Thymus (tissue), 11 donors: ENCODE measurements at regions not wholly inside any gene's neighbourhood (a gene's known extent, or its start where the extent isn't known, plus 50 kb on each side); places are given as distances from the start of the nearest gene placed in this dataset.

ENCODE experiments used
- DNase-seq, 9 donors: peaks; one replicate each; pipeline ENCODE4 v3.0.0-alpha.2; 2013; ENCODE audit warnings: low spot score in 9 of 9, low read depth in 6 of 9, missing footprints in 1 of 9
- H3K27ac ChIP-seq, 2 donors: one replicate each; pipeline ENCODE4 v1.5.1; 2013; ENCODE audit warnings: control low read depth in 1 of 2, low read depth in 1 of 2, low read length in 1 of 2, mild to moderate bottlenecking in 1 of 2, moderate library complexity in 1 of 2
- H3K27me3 ChIP-seq, 2 donors: one replicate each; pipeline ENCODE4 v1.5.1; 2013; ENCODE audit warnings: low read length in 1 of 2; ENCODE audit not compliant: control insufficient read depth in 2 of 2, insufficient read depth in 1 of 2
- H3K36me3 ChIP-seq, 2 donors: one replicate each; pipeline ENCODE4 v1.5.1; 2013; ENCODE audit warnings: low read length in 1 of 2, mild to moderate bottlenecking in 1 of 2, moderate library complexity in 1 of 2; ENCODE audit not compliant: control insufficient read depth in 2 of 2, insufficient read depth in 2 of 2
- H3K4me1 ChIP-seq, 2 donors: one replicate each; pipeline ENCODE4 v1.5.1; 2013; ENCODE audit warnings: low read length in 2 of 2; ENCODE audit not compliant: control insufficient read depth in 2 of 2, insufficient read depth in 2 of 2
- H3K4me3 ChIP-seq, 2 donors: one replicate each; pipeline ENCODE4 v1.5.1; 2013; ENCODE audit warnings: low read length in 2 of 2, control low read depth in 1 of 2, mild to moderate bottlenecking in 1 of 2
- H3K9me3 ChIP-seq, 2 donors: one replicate each; pipeline ENCODE4 v1.5.1; 2013; ENCODE audit warnings: low read length in 1 of 2, mild to moderate bottlenecking in 1 of 2; ENCODE audit not compliant: control insufficient read depth in 2 of 2, insufficient read depth in 1 of 2
- WGBS: extraction: QIAGEN DNeasy Blood & Tissue Kit; methylation state at CpG from one replicate; pipeline ENCODE4 v1.1.7; 2013; 5-methylcytosine and 5-hydroxymethylcytosine counted together
- donor health status: healthy.

DNA sequence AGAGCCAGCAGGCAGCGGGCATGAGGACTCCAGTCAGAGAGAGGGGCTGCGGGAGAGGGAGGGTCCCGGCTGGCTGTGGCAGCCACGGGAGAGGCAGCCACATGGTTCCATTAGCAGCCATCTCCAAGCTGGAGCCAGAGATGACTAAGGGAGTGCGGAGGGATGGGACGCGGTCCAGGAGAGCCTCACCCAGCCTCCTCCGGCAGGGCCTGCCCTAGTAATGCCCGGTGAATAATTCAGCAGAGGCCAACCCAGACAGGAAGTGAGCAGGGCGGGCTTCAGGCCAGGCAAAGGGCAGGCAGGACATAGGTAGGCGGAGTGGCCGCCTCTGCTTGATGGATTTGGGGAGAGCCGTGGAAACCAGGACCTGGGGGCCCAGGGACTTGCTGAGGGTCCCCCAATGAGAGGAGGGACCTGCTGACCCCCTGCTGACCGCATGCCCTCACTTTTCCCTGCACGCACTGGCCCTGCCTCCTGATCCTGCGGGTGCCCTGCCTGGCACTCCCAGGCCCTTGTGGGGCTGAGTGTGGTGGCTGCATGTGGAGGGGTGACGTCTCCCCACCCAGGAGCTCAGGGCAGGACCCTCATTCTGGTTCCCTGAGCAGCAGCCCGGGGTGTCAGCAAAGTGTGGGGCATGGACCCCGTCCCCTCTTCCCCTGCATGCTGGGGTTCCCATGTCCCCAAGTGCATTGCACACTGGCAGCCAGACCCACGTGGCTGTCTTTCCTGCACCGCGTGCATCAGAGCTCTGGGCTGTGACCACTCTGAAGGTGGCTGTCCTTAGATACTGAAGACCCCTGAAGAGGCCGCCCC lies 51.8 kb upstream of the SLCO4A1 start:
- Histone ChIP-seq H3K4me3 (no peak overlapping the region), H3K4me1 (no peaks in the 10 kb centered on the region), H3K27me3 (peaks cover 3 to 32% of the 10 kb centered on the region in 2 donors), H3K27ac (no peak overlapping the region), H3K9me3 (no peaks in the 10 kb centered on the region), H3K36me3 (no peaks in the 10 kb centered on the region)
- 83% methylated on average over 23 of the region's 23 CpGs for WGBS
- no peak for DNase-seq

DNA sequence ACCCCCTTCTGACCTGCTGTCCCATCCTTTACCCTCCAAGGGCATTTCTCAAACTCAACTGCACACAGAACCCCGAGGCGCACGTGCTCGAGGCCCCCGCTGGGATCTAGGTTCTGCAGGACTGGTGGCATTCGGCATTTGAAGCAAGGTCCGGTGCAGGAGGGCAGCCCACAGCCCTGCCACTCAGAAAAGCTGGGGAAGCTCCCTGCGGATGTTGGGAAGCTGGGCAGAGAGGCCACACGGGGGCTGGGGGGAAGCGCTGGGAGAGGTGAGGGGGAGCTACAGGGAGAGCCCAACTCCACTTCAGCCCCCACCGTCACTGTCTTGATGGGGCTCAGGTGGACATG lies 51.2 kb upstream of the SLCO4A1 start:
- no peak for DNase-seq
- Histone ChIP-seq H3K27ac (no peak overlapping the region), H3K4me1 (no peaks in the 10 kb centered on the region), H3K27me3 (peaks cover 3 to 35% of the 10 kb centered on the region in 2 donors), H3K9me3 (no peaks in the 10 kb centered on the region), H3K4me3 (no peak overlapping the region), H3K36me3 (no peaks in the 10 kb centered on the region)
- 83% methylated on average over 11 of the region's 11 CpGs for WGBS

DNA sequence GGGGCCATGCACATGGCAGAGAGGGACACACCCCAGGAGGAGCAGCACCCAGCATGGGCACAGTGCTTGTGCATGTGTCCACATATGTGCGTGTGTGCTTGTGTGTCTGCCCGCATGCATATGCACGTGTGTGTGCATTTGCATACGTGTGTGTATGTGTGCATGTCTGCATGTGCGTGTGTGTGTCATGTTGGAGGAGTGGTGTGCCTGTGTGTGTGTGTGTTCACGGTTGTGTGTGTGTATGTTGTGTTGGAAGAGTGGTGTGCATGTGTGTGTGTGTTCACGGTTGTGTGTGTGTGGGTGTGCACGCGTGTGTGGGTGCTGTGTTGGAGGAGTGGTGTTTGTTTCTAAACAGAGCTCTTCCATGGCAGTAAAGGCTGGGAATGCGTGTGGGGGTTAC lies 50.7 kb upstream of the SLCO4A1 start:
- Histone ChIP-seq H3K4me3 (no peak overlapping the region), H3K9me3 (peaks cover 0 to 1% of the 10 kb centered on the region in 2 donors), H3K36me3 (no peaks in the 10 kb centered on the region), H3K27me3 (peaks cover 3 to 40% of the 10 kb centered on the region in 2 donors), H3K4me1 (no peaks in the 10 kb centered on the region), H3K27ac (no peak overlapping the region)
- 94% methylated on average over 10 of the region's 10 CpGs for WGBS
- DNase-seq: no peak
